ENCODE measurements at regions not wholly inside any gene's neighbourhood (a gene's known extent, or its start where the extent isn't known, plus 50 kb on each side); places are given as distances from the start of the nearest gene placed in this dataset.

GRCh38 chr5:174610968-174611367, 113.4 kb upstream of the MSX2 start:
- TF ChIP-seq, protein P1, sequence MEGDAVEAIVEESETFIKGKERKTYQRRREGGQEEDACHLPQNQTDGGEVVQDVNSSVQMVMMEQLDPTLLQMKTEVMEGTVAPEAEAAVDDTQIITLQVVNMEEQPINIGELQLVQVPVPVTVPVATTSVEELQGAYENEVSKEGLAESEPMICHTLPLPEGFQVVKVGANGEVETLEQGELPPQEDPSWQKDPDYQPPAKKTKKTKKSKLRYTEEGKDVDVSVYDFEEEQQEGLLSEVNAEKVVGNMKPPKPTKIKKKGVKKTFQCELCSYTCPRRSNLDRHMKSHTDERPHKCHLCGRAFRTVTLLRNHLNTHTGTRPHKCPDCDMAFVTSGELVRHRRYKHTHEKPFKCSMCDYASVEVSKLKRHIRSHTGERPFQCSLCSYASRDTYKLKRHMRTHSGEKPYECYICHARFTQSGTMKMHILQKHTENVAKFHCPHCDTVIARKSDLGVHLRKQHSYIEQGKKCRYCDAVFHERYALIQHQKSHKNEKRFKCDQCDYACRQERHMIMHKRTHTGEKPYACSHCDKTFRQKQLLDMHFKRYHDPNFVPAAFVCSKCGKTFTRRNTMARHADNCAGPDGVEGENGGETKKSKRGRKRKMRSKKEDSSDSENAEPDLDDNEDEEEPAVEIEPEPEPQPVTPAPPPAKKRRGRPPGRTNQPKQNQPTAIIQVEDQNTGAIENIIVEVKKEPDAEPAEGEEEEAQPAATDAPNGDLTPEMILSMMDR (IDR thresholded peaks at IDR 0.05), result no peak
- no peak for TF ChIP-seq POLR2A (IDR thresholded peaks at IDR 0.05)
- TF ChIP-seq POLR2AphosphoS5 (IDR thresholded peaks at IDR 0.05), result no peak
- TF ChIP-seq EP300 (IDR thresholded peaks at IDR 0.05), result no peak

Measured in suprapubic skin (tissue), 4 donors.